NCI-H510A treated with DMSO at 0.1 percent for 48 hours (cell line): ENCODE measurements at regions not wholly inside any gene's neighbourhood (a gene's known extent, or its start where the extent isn't known, plus 50 kb on each side); places are given as distances from the start of the nearest gene placed in this dataset.
"Not testable (repeated sequence)": the region's sequence is repeated elsewhere in the genome, so short reads cannot be mapped to it uniquely, and the experiment has no call there.

Experiments used
- DNase-seq: peaks from one replicate; lab custom pipeline; 2025; lab: John Stamatoyannopoulos, UW

- no peak for DNase-seq
Measured at GRCh38 chr10:63675171-63675570, 154.0 kb downstream of the REEP3 start.

- no peak for DNase-seq
Measured at GRCh38 chr10:63677001-63677400, 155.8 kb downstream of the REEP3 start.

DNA sequence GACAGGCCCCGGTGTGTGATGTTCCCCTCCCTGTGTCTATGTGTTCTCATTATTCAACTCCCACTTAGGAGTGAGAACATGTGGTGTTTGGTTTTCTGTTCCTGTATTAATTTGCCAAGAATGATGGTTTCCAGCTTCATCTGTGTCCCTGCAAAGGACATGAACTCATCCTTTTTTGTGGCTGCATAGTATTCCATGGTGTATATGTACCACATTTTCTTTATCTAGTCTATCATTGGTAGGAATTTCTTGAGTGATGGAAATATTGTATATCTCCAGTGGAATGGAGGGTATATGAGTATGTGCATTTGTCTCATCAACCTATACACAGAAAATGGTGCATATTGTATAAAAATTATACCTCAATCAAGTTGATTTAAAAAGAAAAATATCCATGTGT lies 159.3 kb downstream of the REEP3 start:
- DNase-seq: not testable (repeated sequence)

DNA sequence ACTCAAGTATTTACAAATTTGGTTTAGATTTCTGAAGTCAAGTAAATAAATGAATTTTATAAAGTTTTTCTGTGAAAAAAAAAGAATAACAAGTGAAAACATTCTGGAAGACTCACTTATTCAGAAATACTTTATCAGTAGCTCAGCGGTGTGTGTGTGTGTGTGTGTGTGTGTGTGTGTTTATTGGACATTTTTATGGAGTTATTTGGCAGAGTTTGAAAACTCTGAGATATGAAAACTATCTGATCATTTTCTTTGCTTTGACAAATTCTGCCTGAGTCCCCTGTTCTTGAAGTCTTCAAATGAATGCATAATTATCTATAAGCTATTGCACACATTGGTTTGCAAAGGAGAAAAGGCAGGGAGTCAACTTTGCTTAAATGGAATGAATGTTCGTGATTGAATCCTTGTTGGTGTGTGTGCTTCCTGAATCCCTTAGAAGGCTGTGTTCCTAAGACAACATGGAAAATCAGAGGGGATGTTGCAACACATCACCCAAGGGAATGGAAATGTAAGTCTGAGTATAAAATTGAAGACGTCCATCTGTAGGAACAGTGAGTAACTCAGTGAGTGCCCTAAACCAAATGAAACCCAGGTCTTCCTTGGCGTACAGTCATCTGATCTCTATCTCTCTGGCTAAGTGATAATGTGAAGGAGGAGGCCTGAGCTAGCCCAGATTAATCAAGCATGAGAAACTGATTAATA lies 160.9 kb downstream of the REEP3 start:
- no peak for DNase-seq

GRCh38 chr10:63682698-63683052 lies 161.5 kb downstream of the REEP3 start:
- DNase-seq: not testable (repeated sequence)

- no peak for DNase-seq
Measured at GRCh38 chr10:63683223-63683622, 162.0 kb downstream of the REEP3 start.

DNA sequence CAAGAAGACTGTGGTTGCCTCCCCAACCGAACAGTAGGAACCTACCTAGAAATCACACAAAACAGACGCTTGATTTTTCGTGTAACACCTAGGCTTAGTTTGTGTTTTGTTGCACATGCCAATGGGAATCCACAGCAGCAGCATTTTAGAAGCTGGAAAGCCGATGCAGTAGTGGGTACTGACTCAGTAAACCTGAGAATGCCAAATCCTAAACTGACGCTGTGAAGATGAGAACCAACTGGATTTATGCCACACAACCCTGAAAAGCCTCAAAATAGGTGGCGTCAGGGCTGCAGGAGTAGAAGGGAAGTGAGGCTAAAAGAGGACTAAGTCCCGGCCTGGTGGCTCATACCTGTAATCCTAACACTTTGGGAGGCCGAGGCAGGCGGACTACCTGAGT lies 162.5 kb downstream of the REEP3 start:
- DNase-seq: no peak

- DNase-seq: no peak
Measured at GRCh38 chr10:63684257-63684936, 163.2 kb downstream of the REEP3 start.

- DNase-seq: no peak
Measured at GRCh38 chr10:63689768-63690167, 168.6 kb downstream of the REEP3 start.

DNA sequence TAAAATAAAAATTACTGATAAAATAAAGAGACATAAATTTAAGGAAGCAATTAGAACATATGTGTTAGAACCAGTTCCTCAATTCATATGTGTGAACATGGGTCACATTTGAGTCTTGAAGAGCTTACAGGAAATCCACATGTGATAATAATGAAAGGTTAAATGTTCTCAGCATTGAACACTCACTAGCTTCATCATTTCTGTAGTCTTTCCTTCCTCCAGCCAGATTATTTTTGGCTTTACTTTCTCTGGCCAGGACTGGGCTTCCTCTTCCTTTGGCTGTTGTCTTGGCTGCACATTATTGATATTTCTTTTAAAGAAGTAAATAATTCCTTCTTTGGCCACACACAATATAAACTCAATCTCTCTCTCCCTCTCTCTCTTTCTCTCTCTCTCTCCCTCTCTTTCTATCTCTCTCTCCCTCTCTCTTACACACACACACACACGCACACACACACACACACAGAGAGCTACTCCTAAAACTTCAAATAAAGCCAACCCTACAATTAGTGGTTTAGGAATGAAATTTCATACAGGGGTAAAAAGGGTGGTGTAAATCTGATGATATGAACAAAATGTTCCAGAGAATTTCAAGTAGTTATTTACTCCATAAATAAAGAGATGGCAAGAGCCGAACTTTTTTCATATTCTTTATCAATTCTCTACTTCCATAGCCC lies 171.2 kb downstream of the REEP3 start:
- DNase-seq: no peak

DNA sequence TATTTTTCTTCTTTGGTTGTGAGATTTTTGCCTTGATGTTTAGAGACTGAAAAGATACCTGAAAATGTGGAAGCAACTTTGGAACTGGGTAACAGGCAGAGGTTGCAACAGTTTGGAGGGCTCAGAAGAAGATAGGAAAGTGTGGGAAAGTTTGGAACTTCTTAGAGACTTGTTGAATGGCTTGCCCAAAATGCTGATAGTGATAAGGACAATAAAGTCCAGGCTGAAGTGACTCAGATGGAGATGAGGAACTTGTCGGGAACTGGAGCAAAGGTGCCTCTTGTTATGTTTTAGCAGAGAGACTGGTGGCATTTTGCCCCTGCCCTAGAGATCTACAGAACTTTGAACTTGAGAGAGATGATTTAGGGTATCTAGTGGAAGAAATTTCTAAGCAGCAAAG lies 171.8 kb downstream of the REEP3 start:
- DNase-seq: not testable (repeated sequence)

- no peak for DNase-seq
Measured at GRCh38 chr10:63696205-63696604, 175.0 kb downstream of the REEP3 start.

GRCh38 chr10:63697956-63698786 lies 177.0 kb downstream of the REEP3 start:
- no peak for DNase-seq

DNA sequence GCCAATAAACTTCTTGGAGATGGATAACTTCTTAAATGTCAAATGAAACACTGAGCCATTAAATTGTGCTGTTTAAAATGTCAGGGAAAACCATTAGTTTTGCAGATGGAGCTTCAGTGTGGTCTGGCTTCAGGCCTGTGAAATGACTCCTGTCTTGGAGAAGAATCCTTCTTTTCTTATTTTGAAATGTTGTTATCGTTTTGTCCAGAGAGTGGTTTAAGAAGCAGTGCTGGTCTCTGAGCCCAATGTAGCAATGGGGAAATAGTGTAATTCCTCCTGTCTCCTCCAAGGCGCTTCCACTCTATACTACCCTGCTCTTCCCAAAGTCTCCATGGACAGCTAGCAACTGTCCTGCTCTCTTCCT lies 177.6 kb downstream of the REEP3 start:
- no peak for DNase-seq

GRCh38 chr10:63699785-63700613 lies 178.8 kb downstream of the REEP3 start:
- DNase-seq: no peak

DNA sequence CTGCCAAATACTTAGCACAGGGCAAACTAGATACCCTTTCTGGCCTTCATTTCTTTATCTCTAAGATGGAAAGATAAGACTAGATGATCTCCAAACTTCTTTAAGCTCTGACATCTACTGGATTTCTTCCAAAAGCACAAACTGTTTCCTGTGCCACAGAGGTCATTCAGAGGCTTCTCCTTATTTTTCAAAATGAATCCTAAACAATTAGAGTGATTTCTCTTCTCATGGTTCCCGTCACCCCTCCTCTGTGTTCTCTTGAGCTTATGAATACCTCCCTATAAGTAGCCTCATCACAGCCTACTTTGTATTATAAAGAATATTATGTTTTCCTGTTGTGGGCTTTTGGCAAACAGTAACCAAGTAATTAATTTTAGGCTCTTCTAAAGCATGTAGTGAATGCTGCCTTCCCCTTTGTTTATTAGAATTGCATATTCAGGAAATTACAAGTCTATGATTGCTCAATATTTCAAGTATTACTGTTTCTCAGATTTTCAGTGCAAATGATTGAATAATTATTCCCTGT lies 179.5 kb downstream of the REEP3 start:
- DNase-seq: no peak

- DNase-seq: peak; percentile 23
Measured at GRCh38 chr10:63702092-63702491, 180.9 kb downstream of the REEP3 start.

DNA sequence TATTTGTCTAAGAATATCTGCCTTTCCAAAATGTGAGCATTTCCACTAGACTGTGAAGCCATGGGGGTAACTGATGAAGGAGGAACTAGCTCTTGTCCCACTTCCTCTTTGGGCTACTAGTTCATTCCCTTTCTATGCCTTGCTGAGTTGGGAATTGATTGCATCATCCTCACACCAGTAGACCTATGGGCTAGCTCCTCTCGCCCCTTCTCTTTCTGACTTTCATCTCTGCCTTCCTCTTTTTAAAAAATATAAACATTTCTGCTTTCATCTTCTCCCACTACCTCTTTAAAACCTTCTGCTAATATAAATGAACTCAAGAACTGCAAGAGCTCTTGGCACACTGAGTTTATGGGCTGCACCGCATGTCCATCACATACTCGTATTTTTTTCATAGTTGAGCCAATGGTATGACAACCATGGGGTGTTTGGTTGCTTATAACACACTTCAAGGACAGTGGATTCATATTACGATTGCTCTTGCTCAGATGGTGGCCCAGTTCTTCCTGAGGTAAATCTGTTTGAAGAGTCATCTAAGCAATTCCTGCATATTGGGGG lies 182.0 kb downstream of the REEP3 start:
- peak; percentile 92 for DNase-seq

DNA sequence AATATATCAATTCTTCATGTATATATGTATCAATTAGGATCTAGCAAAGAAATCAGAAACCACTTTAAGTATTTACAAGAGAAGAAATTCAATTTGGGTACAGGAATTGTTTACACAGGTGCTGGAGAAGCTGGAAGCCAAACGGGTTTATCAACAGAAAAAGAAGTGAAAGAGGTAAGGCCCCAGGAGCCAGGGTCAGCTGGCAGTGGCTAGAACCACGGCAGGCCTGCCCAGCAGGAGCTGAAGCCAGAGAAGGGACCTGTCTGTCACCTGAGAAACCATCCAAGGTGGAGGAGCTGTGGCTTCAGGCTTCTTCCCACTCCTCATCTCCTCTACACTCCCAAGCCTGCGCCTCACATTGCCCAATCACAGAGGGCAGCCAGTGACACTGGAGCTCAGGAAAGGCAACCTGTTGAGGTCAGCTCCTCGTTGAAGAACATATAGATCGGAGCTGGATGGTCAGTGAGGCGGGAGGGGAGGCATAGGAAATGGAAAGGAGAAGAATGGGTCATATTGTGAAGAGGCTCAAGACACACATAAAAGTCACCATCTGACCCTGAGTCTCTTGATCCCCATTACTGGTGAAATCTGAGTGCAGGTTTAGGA lies 182.6 kb downstream of the REEP3 start:
- peak; percentile 92 for DNase-seq

DNA sequence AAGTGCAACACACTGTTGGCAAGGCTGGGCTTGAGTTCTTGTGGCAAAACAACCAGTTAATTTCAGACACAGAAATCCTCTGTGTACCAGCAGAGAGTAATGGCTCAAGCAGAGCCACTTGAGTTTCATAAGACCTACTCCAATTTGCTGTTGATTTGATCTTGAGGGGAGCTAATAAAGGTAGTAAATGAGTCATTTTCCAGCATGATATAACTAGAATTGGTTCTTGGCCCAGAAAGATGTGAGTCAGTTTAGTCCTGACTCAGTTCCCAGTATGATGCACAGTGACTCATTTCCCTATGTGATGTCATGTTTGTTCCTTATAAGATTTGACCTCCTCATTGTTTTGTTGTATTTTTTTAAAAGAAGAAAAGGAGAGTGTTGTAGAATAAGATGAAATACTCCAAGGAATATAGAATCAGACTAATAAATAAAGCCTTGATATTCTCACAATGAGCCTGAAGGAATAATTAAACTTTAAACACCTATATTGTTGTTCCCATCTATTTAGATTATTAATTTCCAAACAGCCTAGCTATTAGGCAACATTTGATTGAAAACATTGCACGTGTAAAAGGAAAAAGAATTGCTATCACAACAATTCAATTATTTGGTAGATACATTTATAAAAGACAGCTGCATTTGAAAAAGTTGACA lies 186.2 kb downstream of the REEP3 start:
- no peak for DNase-seq
